ENCODE measurements at regions not wholly inside any gene's neighbourhood (a gene's known extent, or its start where the extent isn't known, plus 50 kb on each side); places are given as distances from the start of the nearest gene placed in this dataset.

- TF ChIP-seq POLR2A (IDR thresholded peaks at IDR 0.05) = no peak
- TF ChIP-seq CTCF (IDR thresholded peaks at IDR 0.05) = no peak
Measured at GRCh38 chr1:209484429-209484828, 99.1 kb upstream of the CAMK1G start.
